Left lung (tissue), 4 donors: ENCODE measurements at regions not wholly inside any gene's neighbourhood (a gene's known extent, or its start where the extent isn't known, plus 50 kb on each side); places are given as distances from the start of the nearest gene placed in this dataset.
"Not testable (repeated sequence)": the region's sequence is repeated elsewhere in the genome, so short reads cannot be mapped to it uniquely, and the experiment has no call there.

Source experiments
- ATAC-seq: fragments of 200-7000 bp; cut with Tn5 transposase; one replicate; pipeline ENCODE4 v1.9.1; 2020; ENCODE audit warnings: moderate library complexity
- DNase-seq, 4 donors: peaks; one replicate each; pipeline ENCODE4 v3.0.0-alpha.2; 2013 to 2020
- H3K27ac ChIP-seq, 2 donors: fragments of 200-600 bp; sonication (generic) in 1 of 2; one replicate each; pipeline versions ENCODE4 v1.5.0 to v1.8.0; 2020 to 2021
- H3K27me3 ChIP-seq, 2 donors: fragments of 200-600 bp; sonication (generic) in 1 of 2; one replicate each; pipeline versions ENCODE4 v1.5.0 to v1.8.0; 2020 to 2021
- H3K36me3 ChIP-seq, 2 donors: fragments of 200-600 bp; sonication (generic) in 1 of 2; one replicate each; pipeline versions ENCODE4 v1.5.0 to v1.8.0; 2020 to 2021
- H3K4me1 ChIP-seq, 2 donors: fragments of 200-600 bp; one replicate each; pipeline ENCODE4 v1.8.0; 2021
- H3K4me3 ChIP-seq, 2 donors: fragments of 200-600 bp; sonication (generic) in 1 of 2; one replicate each; pipeline versions ENCODE4 v1.5.0 to v1.8.0; 2020 to 2021; ENCODE audit warnings: mild to moderate bottlenecking in 1 of 2
- H3K9me3 ChIP-seq, 2 donors: fragments of 200-600 bp; sonication (generic) in 1 of 2; one replicate each; pipeline versions ENCODE4 v1.5.0 to v1.8.0; 2020 to 2021
- CTCF ChIP-seq, 2 donors: fragments of 200-600 bp; sonication (generic) in 1 of 2; IDR thresholded peaks; one replicate each; pipeline versions ENCODE4 v1.5.0 to v1.8.0; 2021; ENCODE audit warnings: antibody characterized with exemption in 2 of 2
- intact Hi-C, 2 donors: fragments of 100-400 bp; cut with DNase I; formaldehyde crosslinking; loops; one replicate each; pipeline versions ENCODE4 v1.11.2 to v1.14.2; 2022
- donor health status: DM: no; HTN: yes; CAD: no.
- donor health status: DM: no; HTN: no; CAD: no.

- not testable (repeated sequence) for ATAC-seq, DNase-seq
Measured at GRCh38 chr21:9747870-9748269, 773.5 kb upstream of the TPTE start.

GRCh38 chr21:9748451-9748850 is 772.9 kb upstream of the TPTE start:
- intact Hi-C loops, H3K27ac ChIP-seq, DNase-seq, H3K4me1 ChIP-seq, H3K27me3 ChIP-seq, ATAC-seq, H3K36me3 ChIP-seq, H3K4me3 ChIP-seq: not testable (repeated sequence)
- peaks cover 0 to 57% of the 10 kb centered on the region in 2 donors for H3K9me3 ChIP-seq

More at GRCh38 chr21:9747870-9748269, 773.5 kb upstream of the TPTE start:
- H3K36me3 ChIP-seq, H3K27ac ChIP-seq, H3K4me1 ChIP-seq, H3K4me3 ChIP-seq, intact Hi-C loops, H3K27me3 ChIP-seq: not testable (repeated sequence)
- H3K9me3 ChIP-seq: peaks cover 0 to 59% of the 10 kb centered on the region in 2 donors

- ATAC-seq, H3K4me3 ChIP-seq, H3K27me3 ChIP-seq, H3K4me1 ChIP-seq, intact Hi-C loops, DNase-seq, H3K36me3 ChIP-seq, H3K27ac ChIP-seq: not testable (repeated sequence)
- H3K9me3 ChIP-seq: peaks cover 0 to 59% of the 10 kb centered on the region in 2 donors
Measured at GRCh38 chr21:9749741-9750230, 771.6 kb upstream of the TPTE start.

GRCh38 chr21:9750341-9751086 is 770.9 kb upstream of the TPTE start:
- no peak overlapping the region for H3K4me3 ChIP-seq
- no peaks in the 10 kb centered on the region for H3K27me3 ChIP-seq
- intact Hi-C loops: no loop called here
- DNase-seq (no peak), ATAC-seq (no peak)
- no peak for TF ChIP-seq CTCF (IDR thresholded peaks at IDR 0.05)
- H3K9me3 ChIP-seq: peaks cover 0 to 59% of the 10 kb centered on the region in 2 donors
- H3K4me1 ChIP-seq: no peaks in the 10 kb centered on the region
- H3K27ac ChIP-seq: no peak overlapping the region
- no peaks in the 10 kb centered on the region for H3K36me3 ChIP-seq

- H3K4me3 ChIP-seq, ATAC-seq, H3K4me1 ChIP-seq, H3K36me3 ChIP-seq, DNase-seq, H3K27me3 ChIP-seq, H3K27ac ChIP-seq, intact Hi-C loops: not testable (repeated sequence)
- H3K9me3 ChIP-seq: peaks cover 0 to 59% of the 10 kb centered on the region in 2 donors
Measured at GRCh38 chr21:9751087-9751585, 770.2 kb upstream of the TPTE start.

GRCh38 chr21:9752028-9752427 is 769.4 kb upstream of the TPTE start:
- peaks cover 0 to 58% of the 10 kb centered on the region in 2 donors for H3K9me3 ChIP-seq
- intact Hi-C loops: not testable (repeated sequence)

GRCh38 chr21:9753441-9753840 is 767.9 kb upstream of the TPTE start:
- not testable (repeated sequence) for H3K27me3 ChIP-seq, DNase-seq

More at GRCh38 chr21:9752028-9752427, 769.4 kb upstream of the TPTE start:
- H3K27ac ChIP-seq, H3K36me3 ChIP-seq, H3K4me3 ChIP-seq, H3K4me1 ChIP-seq, ATAC-seq, H3K27me3 ChIP-seq, DNase-seq: not testable (repeated sequence)

GRCh38 chr21:9753943-9754342 is 767.4 kb upstream of the TPTE start:
- H3K4me3 ChIP-seq: no peak overlapping the region
- peaks cover 4 to 62% of the 10 kb centered on the region in 2 donors for H3K9me3 ChIP-seq
- ATAC-seq (no peak), DNase-seq (no peak)
- no peaks in the 10 kb centered on the region for H3K4me1 ChIP-seq
- no peaks in the 10 kb centered on the region for H3K36me3 ChIP-seq
- intact Hi-C loops: no loop called here
- no peak overlapping the region for H3K27ac ChIP-seq
- H3K27me3 ChIP-seq: no peaks in the 10 kb centered on the region
- TF ChIP-seq CTCF (IDR thresholded peaks at IDR 0.05): no peak

More at GRCh38 chr21:9753441-9753840, 767.9 kb upstream of the TPTE start:
- H3K27ac ChIP-seq, H3K4me3 ChIP-seq, H3K4me1 ChIP-seq, ATAC-seq, H3K36me3 ChIP-seq, intact Hi-C loops: not testable (repeated sequence)
- peaks cover 3 to 62% of the 10 kb centered on the region in 2 donors for H3K9me3 ChIP-seq

GRCh38 chr21:9754434-9754833 is 766.9 kb upstream of the TPTE start:
- peaks cover 4 to 64% of the 10 kb centered on the region in 2 donors for H3K9me3 ChIP-seq
- ATAC-seq, H3K27ac ChIP-seq, H3K27me3 ChIP-seq, H3K36me3 ChIP-seq, H3K4me3 ChIP-seq, H3K4me1 ChIP-seq, intact Hi-C loops, DNase-seq: not testable (repeated sequence)
